ENCODE measurements at regions not wholly inside any gene's neighbourhood (a gene's known extent, or its start where the extent isn't known, plus 50 kb on each side); places are given as distances from the start of the nearest gene placed in this dataset.

DNA sequence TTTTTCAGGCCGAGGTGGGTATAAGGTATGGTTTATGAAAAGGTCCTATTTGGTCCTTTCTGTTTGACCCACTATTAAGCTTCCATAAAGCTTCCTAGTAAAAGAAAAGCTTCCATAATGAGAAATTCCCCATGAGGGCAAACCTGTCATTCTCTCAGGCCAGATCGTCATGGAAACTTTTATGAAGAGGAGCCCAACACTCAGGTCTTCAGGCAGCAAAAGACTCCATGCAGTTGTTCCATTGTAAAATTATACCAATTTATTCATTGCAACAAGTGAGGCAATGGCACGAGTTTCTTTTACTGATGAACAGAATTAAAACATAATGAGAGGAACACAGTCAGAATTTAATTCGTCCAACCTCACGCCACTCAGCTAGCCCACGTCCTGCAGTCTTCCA lies 188.6 kb downstream of the MTERF1 start:
- POLR2A ChIA-PET (ENCODE audit: unreplicated experiment): interaction anchor here (0.7 kb wide), 1 partner anchor 637 kb away, joined by 6 read pairs; no protein-coding TSS in a partner anchor
- Histone ChIP-seq H3K4me1 (ENCODE audit: insufficient read depth, low read length) (no peaks in the 10 kb centered on the region), H3F3A (ENCODE audit: low read length, unreplicated experiment) (no peaks in the 10 kb centered on the region), H2AFZ (ENCODE audit: low read length) (no peak overlapping the region), H3K27ac (ENCODE audit: low read length) (no peak overlapping the region), H3K9ac (ENCODE audit: low read length) (no peak overlapping the region), H3K27me3 (ENCODE audit: low read length) (no peaks in the 10 kb centered on the region), H3K9me2 (replicated peaks; ENCODE audit: low read length) (no peaks in the 10 kb centered on the region), H3K79me2 (ENCODE audit: low read length) (no peaks in the 10 kb centered on the region), H3K9me3 (ENCODE audit: low read length) (no peaks in the 10 kb centered on the region), H3K4me3 (ENCODE audit: low read length) (no peak overlapping the region), H3K4me2 (ENCODE audit: low read length) (no peak overlapping the region), H4K20me1 (ENCODE audit: low read length) (no peaks in the 10 kb centered on the region), H3K36me3 (ENCODE audit: low read depth, low read length) (no peaks in the 10 kb centered on the region)
- DNase-seq: no peak
- CTCF ChIA-PET: no interaction called here
- no peak for TF ChIP-seq EZH2phosphoT487 (IDR thresholded peaks at IDR 0.05; ENCODE audit: borderline replicate concordance, low read length)
- no peak for TF ChIP-seq EZH2 (IDR thresholded peaks at IDR 0.05; ENCODE audit: low read length, unreplicated experiment)
- TF ChIP-seq, protein P1, sequence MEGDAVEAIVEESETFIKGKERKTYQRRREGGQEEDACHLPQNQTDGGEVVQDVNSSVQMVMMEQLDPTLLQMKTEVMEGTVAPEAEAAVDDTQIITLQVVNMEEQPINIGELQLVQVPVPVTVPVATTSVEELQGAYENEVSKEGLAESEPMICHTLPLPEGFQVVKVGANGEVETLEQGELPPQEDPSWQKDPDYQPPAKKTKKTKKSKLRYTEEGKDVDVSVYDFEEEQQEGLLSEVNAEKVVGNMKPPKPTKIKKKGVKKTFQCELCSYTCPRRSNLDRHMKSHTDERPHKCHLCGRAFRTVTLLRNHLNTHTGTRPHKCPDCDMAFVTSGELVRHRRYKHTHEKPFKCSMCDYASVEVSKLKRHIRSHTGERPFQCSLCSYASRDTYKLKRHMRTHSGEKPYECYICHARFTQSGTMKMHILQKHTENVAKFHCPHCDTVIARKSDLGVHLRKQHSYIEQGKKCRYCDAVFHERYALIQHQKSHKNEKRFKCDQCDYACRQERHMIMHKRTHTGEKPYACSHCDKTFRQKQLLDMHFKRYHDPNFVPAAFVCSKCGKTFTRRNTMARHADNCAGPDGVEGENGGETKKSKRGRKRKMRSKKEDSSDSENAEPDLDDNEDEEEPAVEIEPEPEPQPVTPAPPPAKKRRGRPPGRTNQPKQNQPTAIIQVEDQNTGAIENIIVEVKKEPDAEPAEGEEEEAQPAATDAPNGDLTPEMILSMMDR (conservative IDR thresholded peaks at IDR 0.05; ENCODE audit: low read depth, low read length): no peak
- intact Hi-C loops (cut with micrococcal nuclease): no loop called here
- no TSS peak for BruUV-seq (replicated peaks)
- ATAC-seq: no peak

DNA sequence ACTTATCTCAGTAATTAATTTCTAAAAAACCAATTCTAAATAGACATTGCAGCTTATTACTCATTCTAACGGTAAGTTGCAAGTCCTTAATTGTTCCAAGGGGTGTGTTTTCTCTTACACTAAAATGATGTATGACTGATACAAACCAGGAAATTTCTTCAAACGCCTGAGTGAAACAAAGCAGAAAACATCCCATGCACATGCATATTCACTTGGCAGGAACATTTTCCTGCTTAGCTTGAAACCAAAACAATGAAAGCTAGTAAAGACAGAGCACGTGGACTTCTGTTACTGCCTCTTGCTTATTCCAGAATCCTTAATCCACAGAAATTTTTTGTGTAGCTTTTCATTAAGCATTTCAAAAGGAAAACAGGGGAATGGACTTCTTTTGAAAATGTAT lies 187.7 kb downstream of the MTERF1 start:
- H3K4me2 ChIP-seq (ENCODE audit: low read length): no peak overlapping the region
- H3K9me2 ChIP-seq (replicated peaks; ENCODE audit: low read length): no peaks in the 10 kb centered on the region
- H3K36me3 ChIP-seq (ENCODE audit: low read depth, low read length): no peaks in the 10 kb centered on the region
- H3K79me2 ChIP-seq (ENCODE audit: low read length): no peaks in the 10 kb centered on the region
- H3K4me1 ChIP-seq (ENCODE audit: insufficient read depth, low read length): no peaks in the 10 kb centered on the region
- DNase-seq (no peak), ATAC-seq (no peak)
- CTCF ChIA-PET: no interaction called here
- H3K9ac ChIP-seq (ENCODE audit: low read length): no peak overlapping the region
- no peak overlapping the region for H3K27ac ChIP-seq (ENCODE audit: low read length)
- BruUV-seq (replicated peaks): no TSS peak
- no peaks in the 10 kb centered on the region for H3K27me3 ChIP-seq (ENCODE audit: low read length)
- TF ChIP-seq EZH2 (IDR thresholded peaks at IDR 0.05; ENCODE audit: low read length, unreplicated experiment) (no peak), EZH2phosphoT487 (IDR thresholded peaks at IDR 0.05; ENCODE audit: borderline replicate concordance, low read length) (no peak)
- TF ChIP-seq, protein P1 (conservative IDR thresholded peaks at IDR 0.05; ENCODE audit: low read depth, low read length): no peak
- 0 out of 2 replicates have a peak overlapping the region, but pooled peaks have one; percentile 25 for H2AFZ ChIP-seq (ENCODE audit: low read length)
- no peaks in the 10 kb centered on the region for H3F3A ChIP-seq (ENCODE audit: low read length, unreplicated experiment)
- H3K9me3 ChIP-seq (ENCODE audit: low read length): no peaks in the 10 kb centered on the region
- no peaks in the 10 kb centered on the region for H4K20me1 ChIP-seq (ENCODE audit: low read length)
- no peak overlapping the region for H3K4me3 ChIP-seq (ENCODE audit: low read length)
- POLR2A ChIA-PET (ENCODE audit: unreplicated experiment): no interaction called here
- intact Hi-C loops (cut with micrococcal nuclease): no loop called here

DNA sequence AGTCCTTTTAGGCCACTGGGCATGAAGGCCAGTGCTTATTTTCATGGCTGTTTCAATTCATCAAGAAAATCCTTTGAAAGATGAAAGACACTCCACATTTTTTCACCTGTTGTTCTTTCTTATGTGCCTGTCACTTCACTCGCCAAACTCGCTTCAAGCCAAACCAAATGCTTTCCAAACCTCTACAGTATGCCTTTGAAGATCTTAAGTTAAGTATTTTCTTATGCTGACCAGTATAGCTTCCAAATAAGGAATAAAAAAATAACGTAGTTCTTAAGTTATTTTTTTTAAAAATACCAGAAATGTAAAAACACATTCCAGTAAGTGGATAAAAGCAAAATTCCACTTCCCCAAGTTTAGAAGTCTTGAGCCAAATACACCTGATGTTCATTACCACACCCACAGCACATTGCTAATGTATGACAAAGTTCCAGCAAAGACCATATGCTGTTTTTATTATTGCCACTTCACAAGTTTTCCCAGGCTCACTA lies 186.1 kb downstream of the MTERF1 start:
- TF ChIP-seq, protein P1 (conservative IDR thresholded peaks at IDR 0.05; ENCODE audit: low read depth, low read length): no peak
- Histone ChIP-seq H3F3A (ENCODE audit: low read length, unreplicated experiment) (no peaks in the 10 kb centered on the region), H3K36me3 (ENCODE audit: low read depth, low read length) (no peaks in the 10 kb centered on the region), H3K4me2 (ENCODE audit: low read length) (no peak overlapping the region), H3K9me3 (ENCODE audit: low read length) (no peaks in the 10 kb centered on the region), H3K79me2 (ENCODE audit: low read length) (no peaks in the 10 kb centered on the region), H3K27ac (ENCODE audit: low read length) (no peak overlapping the region), H3K9ac (ENCODE audit: low read length) (no peak overlapping the region), H2AFZ (ENCODE audit: low read length) (no peak overlapping the region), H3K4me3 (ENCODE audit: low read length) (no peak overlapping the region), H4K20me1 (ENCODE audit: low read length) (no peaks in the 10 kb centered on the region), H3K9me2 (replicated peaks; ENCODE audit: low read length) (no peaks in the 10 kb centered on the region), H3K4me1 (ENCODE audit: insufficient read depth, low read length) (no peaks in the 10 kb centered on the region), H3K27me3 (ENCODE audit: low read length) (no peaks in the 10 kb centered on the region)
- BruUV-seq (replicated peaks): no TSS peak
- ATAC-seq: no peak
- ChIA-PET CTCF (no interaction called here), POLR2A (ENCODE audit: unreplicated experiment) (interaction anchor here (0.7 kb wide), 1 partner anchor 12 kb away, joined by 3 read pairs; no protein-coding TSS in a partner anchor)
- intact Hi-C loops (cut with micrococcal nuclease): no loop called here
- DNase-seq: no peak
